Adipocyte (in vitro differentiated cells): ENCODE measurements at regions not wholly inside any gene's neighbourhood (a gene's known extent, or its start where the extent isn't known, plus 50 kb on each side); places are given as distances from the start of the nearest gene placed in this dataset.

Experiments used
- DNase-seq: peaks from one replicate; pipeline ENCODE4 v3.0.0-alpha.2; 2015; ENCODE audit warnings: low read depth
- H3K27me3 ChIP-seq: replicated peaks from 2 replicates; pipeline ENCODE4 v1.7.0; 2013; ENCODE audit warnings: mild to moderate bottlenecking, low read length, moderate library complexity; ENCODE audit not compliant: control insufficient read depth, insufficient read depth
- H3K36me3 ChIP-seq: 2 replicates; pipeline ENCODE4 v1.7.0; 2013; ENCODE audit warnings: low read length, mild to moderate bottlenecking, moderate library complexity; ENCODE audit not compliant: control insufficient read depth, insufficient read depth, severe bottlenecking
- H3K4me1 ChIP-seq: 2 replicates; pipeline ENCODE4 v1.7.0; 2013; ENCODE audit warnings: mild to moderate bottlenecking, low read length, moderate library complexity; ENCODE audit not compliant: control insufficient read depth, insufficient read depth
- H3K4me3 ChIP-seq: 2 replicates; pipeline ENCODE4 v1.7.0; 2013; ENCODE audit warnings: mild to moderate bottlenecking, low read length, moderate library complexity
- H3K9ac ChIP-seq: 2 replicates; pipeline ENCODE4 v1.7.0; 2013; ENCODE audit warnings: mild to moderate bottlenecking, low read length, moderate library complexity
- H3K9me3 ChIP-seq: 2 replicates; pipeline ENCODE4 v1.7.0; 2013; ENCODE audit warnings: mild to moderate bottlenecking, low read length, moderate library complexity; ENCODE audit not compliant: control insufficient read depth

DNA sequence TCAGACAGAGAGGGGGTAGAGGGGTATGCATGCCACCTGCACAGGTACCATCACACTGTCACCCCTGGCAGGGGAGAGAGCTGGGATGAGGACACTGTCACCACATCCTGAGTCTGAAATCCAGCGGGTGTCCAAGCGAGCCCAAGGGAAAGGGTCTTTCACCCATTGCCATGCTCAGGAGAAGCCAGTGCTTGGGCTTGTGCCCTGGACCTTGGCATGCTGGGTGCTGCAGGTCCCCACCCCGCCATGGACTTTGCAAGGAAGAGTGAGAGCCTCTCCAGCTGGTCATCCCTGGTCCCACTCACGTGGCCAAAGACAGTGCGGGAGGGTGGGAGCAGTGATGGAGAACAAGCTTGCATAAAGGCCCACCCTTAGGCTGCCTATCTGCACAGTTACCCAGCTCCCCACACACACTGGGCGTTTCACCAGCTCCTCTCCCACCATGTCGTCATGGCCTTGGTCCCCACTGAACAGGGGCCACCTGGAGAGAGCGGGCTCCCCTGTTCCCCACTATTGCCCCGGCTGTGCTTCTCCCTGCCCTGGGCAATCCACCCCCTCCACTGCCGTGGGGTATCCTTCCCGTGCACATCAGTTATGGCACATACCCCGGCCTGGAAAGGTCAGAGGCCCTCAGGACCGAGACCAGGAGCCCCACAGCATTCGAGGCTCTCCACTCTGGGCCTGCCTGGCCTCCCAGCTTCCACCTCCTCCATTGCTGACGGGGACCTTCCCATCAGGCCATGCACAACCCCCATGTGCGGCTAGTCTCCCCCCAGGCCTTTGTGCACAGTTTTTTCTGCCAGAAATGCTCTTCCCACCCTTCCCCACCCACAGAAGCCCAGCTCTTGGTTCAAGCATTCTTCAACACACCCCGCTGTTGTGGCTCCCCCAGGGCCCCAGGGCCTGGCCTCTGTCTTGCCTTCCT lies 58.6 kb upstream of the BCL11B start:
- Histone ChIP-seq H3K9ac (no peak overlapping the region), H3K27me3 (peaks cover 36% of the 10 kb centered on the region)
- no peak for DNase-seq

GRCh38 chr14:99329711-99330315 lies 57.8 kb upstream of the BCL11B start:
- Histone ChIP-seq H3K9me3 (peaks cover 11% of the 10 kb centered on the region), H3K9ac (no peak overlapping the region), H3K4me3 (no peak overlapping the region), H3K36me3 (no peaks in the 10 kb centered on the region), H3K4me1 (no peaks in the 10 kb centered on the region), H3K27me3 (peaks cover 38% of the 10 kb centered on the region)
- no peak for DNase-seq

More for the DNA sequence above, 58.6 kb upstream of the BCL11B start:
- H3K36me3 ChIP-seq = no peaks in the 10 kb centered on the region
- no peak overlapping the region for H3K4me3 ChIP-seq
- peaks cover 10% of the 10 kb centered on the region for H3K9me3 ChIP-seq
- no peaks in the 10 kb centered on the region for H3K4me1 ChIP-seq

- Histone ChIP-seq H3K9ac (no peak overlapping the region), H3K4me3 (no peak overlapping the region), H3K27me3 (peaks cover 42% of the 10 kb centered on the region), H3K4me1 (no peaks in the 10 kb centered on the region), H3K36me3 (no peaks in the 10 kb centered on the region), H3K9me3 (peaks cover 8% of the 10 kb centered on the region)
- peak; percentile 6 for DNase-seq
Observed at GRCh38 chr14:99327458-99328250, 55.7 kb upstream of the BCL11B start.

DNA sequence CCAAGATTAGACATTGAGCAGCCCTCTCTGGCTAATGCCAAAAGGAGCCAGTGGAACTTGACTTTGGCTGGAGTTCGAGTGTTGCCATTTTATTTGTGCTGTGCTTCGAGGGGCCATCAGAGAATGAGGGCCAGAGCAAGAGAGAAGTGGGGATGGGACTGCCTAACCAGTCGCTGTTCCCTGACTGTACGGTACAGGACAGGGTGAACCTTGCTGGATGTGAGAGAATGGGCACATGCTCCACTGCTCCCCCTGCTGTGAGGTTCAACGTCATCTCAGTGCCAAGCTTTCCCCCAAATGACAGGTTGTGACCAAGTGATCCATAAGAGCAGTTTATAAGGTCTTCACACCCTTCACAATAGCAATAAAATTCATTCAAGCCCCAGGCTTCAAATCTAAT lies 55.1 kb upstream of the BCL11B start:
- DNase-seq = no peak
- Histone ChIP-seq H3K9me3 (peaks cover 8% of the 10 kb centered on the region), H3K9ac (no peak overlapping the region), H3K36me3 (no peaks in the 10 kb centered on the region), H3K4me1 (no peaks in the 10 kb centered on the region), H3K4me3 (no peak overlapping the region), H3K27me3 (peaks cover 42% of the 10 kb centered on the region)

GRCh38 chr14:99326041-99326710 lies 54.2 kb upstream of the BCL11B start:
- H3K4me1 ChIP-seq = no peaks in the 10 kb centered on the region
- no peak overlapping the region for H3K4me3 ChIP-seq
- H3K9me3 ChIP-seq = peaks cover 8% of the 10 kb centered on the region
- H3K9ac ChIP-seq = no peak overlapping the region
- H3K36me3 ChIP-seq = no peaks in the 10 kb centered on the region
- DNase-seq = no peak
- peaks cover 39% of the 10 kb centered on the region for H3K27me3 ChIP-seq

GRCh38 chr14:99325591-99325990 lies 53.6 kb upstream of the BCL11B start:
- H3K27me3 ChIP-seq = peaks cover 36% of the 10 kb centered on the region
- no peak overlapping the region for H3K9ac ChIP-seq
- DNase-seq = no peak
- no peaks in the 10 kb centered on the region for H3K36me3 ChIP-seq
- peaks cover 8% of the 10 kb centered on the region for H3K9me3 ChIP-seq
- H3K4me1 ChIP-seq = no peaks in the 10 kb centered on the region
- no peak overlapping the region for H3K4me3 ChIP-seq

- no peak for DNase-seq
- Histone ChIP-seq H3K27me3 (peaks cover 30% of the 10 kb centered on the region), H3K36me3 (no peaks in the 10 kb centered on the region), H3K9me3 (peaks cover 8% of the 10 kb centered on the region), H3K4me1 (no peaks in the 10 kb centered on the region), H3K9ac (no peak overlapping the region), H3K4me3 (no peak overlapping the region)
Observed at GRCh38 chr14:99325016-99325415, 53.0 kb upstream of the BCL11B start.

GRCh38 chr14:99324291-99324690 lies 52.3 kb upstream of the BCL11B start:
- no peaks in the 10 kb centered on the region for H3K36me3 ChIP-seq
- H3K4me3 ChIP-seq = no peak overlapping the region
- no peak for DNase-seq
- no peaks in the 10 kb centered on the region for H3K4me1 ChIP-seq
- peaks cover 8% of the 10 kb centered on the region for H3K9me3 ChIP-seq
- peaks cover 27% of the 10 kb centered on the region for H3K27me3 ChIP-seq
- H3K9ac ChIP-seq = no peak overlapping the region

- H3K4me3 ChIP-seq = no peak overlapping the region
- H3K9me3 ChIP-seq = peaks cover 8% of the 10 kb centered on the region
- H3K9ac ChIP-seq = no peak overlapping the region
- no peaks in the 10 kb centered on the region for H3K36me3 ChIP-seq
- no peaks in the 10 kb centered on the region for H3K4me1 ChIP-seq
- DNase-seq = no peak
- peaks cover 27% of the 10 kb centered on the region for H3K27me3 ChIP-seq
Observed at GRCh38 chr14:99323603-99324185, 51.7 kb upstream of the BCL11B start.

DNA sequence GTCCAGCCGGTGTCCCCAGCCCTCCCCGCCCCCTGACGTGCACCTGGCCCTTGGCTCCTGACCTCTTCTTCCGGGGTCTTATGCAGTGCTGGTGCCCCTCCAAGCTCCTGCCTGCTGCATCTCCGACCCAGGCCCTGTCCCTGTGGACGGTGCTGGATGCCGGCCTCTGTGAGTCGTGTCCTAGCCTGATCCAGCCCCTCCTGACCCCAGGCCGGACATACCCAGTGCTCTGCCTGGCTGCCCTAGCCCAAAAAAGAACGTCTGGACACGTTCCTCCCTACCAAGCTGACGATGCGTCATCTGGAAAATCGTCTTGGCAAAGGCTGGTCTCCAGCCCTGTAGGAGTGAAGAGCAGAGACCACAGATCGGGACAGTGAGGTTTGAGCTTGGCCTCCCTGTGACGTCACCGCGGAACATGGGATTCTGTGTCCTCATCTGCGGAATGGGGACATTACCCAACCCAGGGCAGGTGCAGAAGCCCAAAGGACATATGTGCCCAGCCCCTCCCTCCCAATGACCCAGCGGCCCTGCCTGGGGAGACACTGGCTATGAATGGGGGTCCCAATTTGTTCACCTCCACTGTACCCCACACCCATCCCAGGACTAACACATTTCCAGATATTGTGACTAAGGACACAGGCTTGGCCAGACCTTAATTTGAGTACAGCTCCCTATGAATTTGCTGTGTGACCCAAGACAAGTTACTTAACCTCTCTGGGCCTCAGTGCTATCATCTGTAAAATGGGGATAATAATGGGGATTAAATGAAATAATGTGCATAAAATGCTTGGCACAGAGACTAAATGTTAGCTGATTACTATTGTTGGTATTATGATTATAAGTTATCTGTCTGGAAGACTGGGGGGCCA lies 51.0 kb upstream of the BCL11B start:
- no peak overlapping the region for H3K9ac ChIP-seq
- H3K36me3 ChIP-seq = no peaks in the 10 kb centered on the region
- H3K9me3 ChIP-seq = peaks cover 8% of the 10 kb centered on the region
- no peak for DNase-seq
- peaks cover 27% of the 10 kb centered on the region for H3K27me3 ChIP-seq
- H3K4me3 ChIP-seq = no peak overlapping the region
- H3K4me1 ChIP-seq = no peaks in the 10 kb centered on the region
